Germinal center (tissue), 1 donor: ENCODE measurements at regions not wholly inside any gene's neighbourhood (a gene's known extent, or its start where the extent isn't known, plus 50 kb on each side); places are given as distances from the start of the nearest gene placed in this dataset.

Experiments used
- DNase-seq: peaks from one replicate; pipeline ENCODE4 v3.0.0; 2012; ENCODE audit warnings: mixed read lengths, low spot score

DNA sequence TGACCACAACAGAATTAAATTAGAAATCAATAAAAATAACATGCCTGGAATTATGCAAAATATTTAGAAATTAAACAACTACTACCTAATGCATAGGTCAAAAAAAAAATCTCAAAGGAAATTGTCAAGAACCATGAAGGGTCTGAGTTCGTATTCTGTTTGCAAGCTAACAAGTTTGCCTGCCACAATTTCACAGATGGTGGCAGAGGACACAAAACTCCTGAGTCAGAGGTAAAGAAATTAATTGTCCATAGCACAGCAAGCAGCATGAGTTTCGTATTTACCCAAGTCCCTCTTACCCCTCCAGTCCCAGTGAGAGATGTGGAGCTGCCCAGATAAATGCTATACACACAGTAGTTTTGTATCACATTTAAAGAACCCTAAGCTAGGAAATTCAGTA, 675.9 kb downstream of the UQCRFS1 start:
- no peak for DNase-seq

- DNase-seq, result no peak
Observed at GRCh38 chr19:28535352-28535775, 677.6 kb downstream of the UQCRFS1 start.

DNA sequence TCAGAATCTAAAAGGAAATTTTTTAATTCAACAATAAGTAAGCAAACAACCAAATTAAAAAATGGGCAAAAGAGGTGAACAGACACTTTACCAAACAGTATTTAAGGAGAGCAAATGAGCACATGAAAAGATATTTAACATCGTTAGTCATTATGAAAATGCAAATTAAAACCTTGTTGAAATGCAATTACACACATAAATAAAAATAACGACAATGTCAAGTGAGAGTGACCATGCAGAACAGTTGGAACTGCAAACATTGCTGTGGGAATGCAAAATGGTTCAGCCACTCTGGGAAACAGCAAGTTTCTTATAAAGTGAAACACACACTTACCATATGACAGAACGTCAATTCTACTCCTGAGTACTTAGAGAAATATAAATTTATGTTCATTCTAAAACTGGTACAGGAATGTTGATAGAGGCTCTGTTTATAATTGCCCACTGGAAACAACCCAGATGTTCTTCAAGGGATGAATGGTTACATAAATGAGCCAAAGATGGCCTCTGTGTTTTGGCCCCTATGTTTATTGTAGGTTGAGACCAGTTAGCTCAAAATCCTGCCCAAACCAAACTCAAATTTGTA, 678.1 kb downstream of the UQCRFS1 start:
- no peak for DNase-seq

DNA sequence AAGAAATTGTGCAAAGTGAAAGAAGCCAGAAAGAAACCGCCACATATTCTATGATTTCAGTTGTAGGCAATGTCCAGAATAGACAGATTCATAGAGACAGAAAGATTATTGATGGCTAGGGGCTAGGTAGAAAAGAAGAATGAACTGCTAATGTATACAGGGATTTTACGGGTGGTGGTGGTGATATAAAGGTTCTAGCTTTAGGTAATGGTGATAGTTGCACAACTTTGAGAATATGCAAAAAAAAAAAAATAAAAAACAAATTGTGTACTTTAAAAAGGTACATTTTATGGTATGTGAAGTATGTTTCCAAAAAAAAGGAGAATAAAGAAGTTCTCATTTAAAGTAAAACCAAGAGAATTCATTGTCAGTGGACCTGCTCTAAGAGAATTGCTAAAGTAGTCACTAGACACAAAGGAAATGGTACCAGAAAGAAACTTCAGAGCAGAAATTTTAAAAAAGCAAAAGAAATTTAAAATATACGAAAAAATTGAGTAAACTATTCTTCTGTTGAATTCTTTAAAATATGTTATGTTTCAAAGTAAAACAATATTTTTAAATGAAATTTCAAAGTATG, 680.1 kb downstream of the UQCRFS1 start:
- DNase-seq, result no peak

GRCh38 chr19:28531979-28532378, 681.0 kb downstream of the UQCRFS1 start:
- no peak for DNase-seq

DNA sequence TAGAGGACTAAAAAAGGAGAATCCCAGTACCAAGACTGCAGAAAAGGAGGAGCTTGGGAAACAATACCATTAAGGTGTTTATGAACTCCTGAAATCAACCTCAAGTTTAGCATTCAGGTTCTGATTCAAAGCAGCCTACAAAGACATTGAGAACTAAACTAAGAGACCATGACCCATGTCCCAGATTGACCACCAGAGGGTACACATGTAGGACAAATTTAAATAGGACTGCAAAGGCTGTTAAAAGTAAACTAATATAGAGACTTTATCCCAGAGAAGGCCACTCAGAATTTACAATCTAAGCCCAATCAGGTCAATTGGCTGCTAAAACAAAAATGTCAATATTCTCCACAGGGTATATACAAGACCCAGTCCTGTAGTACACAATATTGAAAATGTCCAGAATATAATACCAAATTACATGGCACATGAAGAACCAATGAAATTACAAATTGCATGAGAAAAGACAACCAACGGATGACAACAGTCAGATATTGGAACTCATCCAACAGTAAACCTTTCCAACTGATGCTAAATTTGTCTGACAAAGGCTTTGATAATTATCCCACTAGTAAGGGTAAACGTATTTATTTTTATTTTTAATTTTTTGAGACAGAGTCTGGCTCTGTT, 682.4 kb downstream of the UQCRFS1 start:
- DNase-seq, result no peak

DNA sequence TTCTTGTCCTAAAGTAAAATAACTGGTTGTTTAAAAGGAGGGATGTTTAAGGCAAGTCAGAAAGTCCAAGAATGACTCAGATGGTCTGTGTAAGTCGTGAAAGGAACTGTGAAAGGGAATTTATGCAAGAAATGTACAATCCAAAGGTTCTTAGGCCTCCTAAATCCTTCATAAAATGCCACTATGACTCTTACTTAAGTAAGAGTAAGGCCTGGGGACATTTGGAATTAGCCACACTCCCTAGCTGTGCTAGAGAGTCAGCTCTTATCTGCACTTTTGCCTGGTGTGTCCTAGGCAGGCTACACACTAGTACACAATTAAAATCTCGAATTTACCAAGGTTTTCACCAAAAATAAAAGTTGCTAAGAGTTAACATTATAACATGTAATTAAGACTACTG, 686.9 kb downstream of the UQCRFS1 start:
- no peak for DNase-seq

GRCh38 chr19:28523619-28524018, 689.3 kb downstream of the UQCRFS1 start:
- DNase-seq, result no peak

GRCh38 chr19:28522545-28522922, 690.4 kb downstream of the UQCRFS1 start:
- DNase-seq, result no peak

DNA sequence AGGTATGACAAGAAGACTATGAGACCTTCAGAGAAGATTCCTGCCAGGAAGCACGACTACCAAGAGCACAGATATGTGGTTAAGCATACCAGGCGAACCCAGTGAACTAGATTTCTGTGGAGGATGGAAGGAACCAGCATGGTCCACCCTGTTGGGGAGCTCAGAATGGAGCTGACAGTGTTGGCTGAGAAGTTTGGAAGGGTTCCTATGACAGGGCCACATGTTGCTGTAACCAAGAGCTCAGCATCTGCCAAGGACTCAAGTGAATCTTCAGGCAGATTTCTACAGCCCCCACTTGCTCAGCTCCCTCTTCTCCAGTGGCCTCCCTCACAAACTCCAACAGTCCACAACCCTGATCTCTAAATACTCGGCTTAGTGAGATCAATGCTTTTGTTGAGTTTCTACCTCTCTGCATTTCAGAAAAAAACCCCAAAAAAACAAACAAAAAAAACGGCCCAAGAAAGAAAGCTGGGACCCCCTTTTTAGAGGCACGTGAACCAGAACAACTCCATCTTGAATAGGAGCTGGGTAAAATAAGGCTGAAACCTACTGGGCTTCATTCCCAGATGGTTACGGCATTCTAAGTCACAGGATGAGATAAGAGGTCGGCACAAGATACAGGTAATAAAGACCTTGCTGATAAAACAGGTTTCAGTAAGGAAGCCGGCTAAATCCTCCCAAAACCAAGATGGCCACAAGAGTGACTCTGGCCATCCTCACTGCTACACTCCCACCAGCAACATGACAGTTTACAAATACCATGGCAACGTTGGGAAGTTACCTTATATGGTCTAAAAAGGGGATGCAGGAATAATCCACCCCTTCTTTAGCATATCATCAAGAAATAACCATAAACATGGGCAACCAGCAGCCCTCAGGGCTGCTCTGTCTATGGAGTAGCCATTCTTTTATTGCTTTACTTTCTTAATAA, 691.1 kb downstream of the UQCRFS1 start:
- DNase-seq, result no peak

- no peak for DNase-seq
Observed at GRCh38 chr19:28520998-28521568, 691.9 kb downstream of the UQCRFS1 start.

GRCh38 chr19:28519952-28520861, 692.7 kb downstream of the UQCRFS1 start:
- no peak for DNase-seq

GRCh38 chr19:28519218-28519779, 693.7 kb downstream of the UQCRFS1 start:
- no peak for DNase-seq

DNA sequence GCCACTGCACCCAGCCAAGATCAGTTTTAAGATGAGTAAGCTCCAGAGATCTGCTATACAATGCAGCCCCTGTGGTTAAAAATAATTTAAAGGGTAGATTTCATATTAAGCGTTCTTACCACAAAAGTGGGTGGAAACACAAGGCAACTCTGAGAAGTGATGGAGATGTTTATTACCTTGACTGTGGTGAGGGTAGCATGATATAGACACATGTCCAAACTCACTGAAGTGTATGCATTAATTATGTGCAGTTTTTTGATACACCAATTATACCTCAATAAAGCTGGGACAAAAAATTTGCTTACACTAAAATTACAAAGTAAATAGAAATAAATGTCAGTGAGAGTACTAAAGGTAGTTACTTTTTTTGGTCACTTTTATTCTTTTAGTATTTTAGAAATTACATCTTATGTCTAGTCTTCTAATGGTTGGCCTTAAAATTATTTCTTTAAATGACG, 696.5 kb downstream of the UQCRFS1 start:
- no peak for DNase-seq

GRCh38 chr19:28514166-28514565, 698.8 kb downstream of the UQCRFS1 start:
- DNase-seq, result no peak

- DNase-seq, result no peak
Observed at GRCh38 chr19:28511655-28512054, 701.3 kb downstream of the UQCRFS1 start.

DNA sequence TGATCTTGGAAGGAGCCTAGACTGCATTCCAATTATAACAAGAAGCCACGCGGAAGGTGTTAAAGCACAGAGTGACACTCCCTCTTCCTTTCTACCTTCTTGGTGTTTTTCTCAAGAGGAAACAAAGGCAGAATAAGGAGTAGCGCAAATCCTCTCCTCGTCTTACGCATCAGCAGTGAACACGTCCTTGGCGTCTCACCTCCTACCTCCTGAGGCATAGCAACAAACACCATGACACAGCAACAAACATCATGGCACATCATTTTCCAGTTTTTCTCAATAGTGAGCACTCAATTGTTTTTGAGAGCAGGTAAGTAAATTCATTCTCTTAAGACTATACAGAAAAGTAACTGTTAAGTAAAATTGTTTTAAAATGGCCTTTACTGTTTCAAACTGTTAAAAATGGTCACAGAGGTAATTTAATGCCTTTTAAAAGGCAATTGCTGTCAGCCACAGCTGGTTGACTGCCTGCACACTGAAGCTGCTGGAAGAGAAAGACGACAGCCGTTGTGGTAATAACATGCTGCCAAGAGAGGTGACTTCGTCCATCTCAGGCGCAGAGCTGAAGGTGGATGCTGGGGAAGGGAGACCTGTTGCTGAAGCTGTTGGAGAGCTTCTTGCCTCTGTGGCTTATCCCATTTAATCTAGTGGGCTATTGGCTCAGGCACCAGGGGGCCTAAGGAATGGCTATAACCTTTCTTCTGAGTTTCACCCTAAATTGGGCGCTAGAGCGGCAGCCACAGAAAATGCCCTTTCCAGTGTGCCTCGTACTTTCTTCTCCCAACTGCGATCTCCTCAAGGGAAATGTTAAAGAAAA, 703.7 kb downstream of the UQCRFS1 start:
- DNase-seq, result no peak

GRCh38 chr19:28508666-28509065, 704.3 kb downstream of the UQCRFS1 start:
- DNase-seq, result no peak

DNA sequence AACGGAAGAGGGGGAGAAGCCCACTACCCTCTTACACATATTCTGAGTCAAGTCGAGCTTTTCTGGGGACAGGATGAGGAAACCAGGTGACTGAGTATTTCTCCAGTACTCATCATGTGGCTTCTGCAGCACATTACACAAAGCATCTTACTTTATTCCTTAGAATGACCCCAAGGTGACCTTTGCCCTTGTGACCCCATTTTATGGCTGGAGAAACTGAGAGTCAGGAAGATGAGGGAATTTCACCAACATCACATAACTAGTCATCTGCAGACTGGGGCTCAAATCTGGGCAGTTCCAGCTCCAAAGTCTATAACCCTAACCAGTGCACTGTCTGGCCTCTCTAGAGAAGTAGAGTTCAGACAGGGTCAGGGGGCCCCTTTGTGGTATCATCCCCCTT, 707.0 kb downstream of the UQCRFS1 start:
- no peak for DNase-seq

DNA sequence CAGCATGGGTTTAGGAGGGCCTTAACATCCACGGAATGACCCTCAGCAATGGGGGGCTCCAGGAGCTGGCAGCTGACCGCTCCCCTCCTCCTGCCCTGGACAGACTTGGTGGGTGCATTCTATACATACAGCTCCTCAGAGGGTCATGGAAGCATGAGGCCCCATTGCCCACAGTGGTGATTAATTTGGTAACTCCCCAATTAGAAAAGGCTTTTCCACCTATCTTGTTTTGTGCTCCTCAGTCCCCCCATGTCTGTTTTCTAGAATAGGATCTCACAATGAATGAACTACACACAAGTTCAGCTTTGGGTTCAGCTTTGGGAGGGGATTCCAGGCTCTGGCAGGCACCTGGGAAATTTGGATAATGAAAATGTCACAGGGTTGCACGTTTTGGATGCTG, 707.8 kb downstream of the UQCRFS1 start:
- DNase-seq, result no peak
